ENCODE measurements at regions not wholly inside any gene's neighbourhood (a gene's known extent, or its start where the extent isn't known, plus 50 kb on each side); places are given as distances from the start of the nearest gene placed in this dataset.

DNA sequence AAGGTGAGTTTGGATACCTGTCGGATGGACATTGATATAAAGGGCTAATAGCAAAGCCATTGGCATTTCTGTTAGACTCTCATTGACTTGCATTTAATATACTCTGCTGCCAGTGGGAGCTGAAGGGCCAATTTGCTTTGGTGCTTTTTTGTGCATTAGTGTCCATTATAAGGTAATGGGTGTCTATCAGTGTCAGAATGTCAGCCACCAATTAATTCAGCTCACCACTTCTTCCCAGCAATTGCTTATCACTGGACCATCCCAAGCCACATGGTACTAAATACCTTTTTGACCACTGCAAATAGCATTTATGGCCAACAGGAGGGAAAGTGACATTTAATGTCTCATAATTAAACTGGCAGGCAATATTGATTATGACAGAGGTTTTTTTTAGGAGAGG, 317.8 kb downstream of the TEX29 start:
- no peak for TF ChIP-seq CTCF (IDR thresholded peaks at IDR 0.05)
- Histone ChIP-seq H3K4me3 (replicated peaks in 1 of 3; ENCODE audit: low read depth in 2 of 3, low read length in 3 of 3) (no peak overlapping the region), H3K9me3 (replicated peaks in 1 of 2; ENCODE audit: control insufficient read depth in 1 of 2, insufficient read depth in 1 of 2, low read length in 2 of 2) (no peaks in the 10 kb centered on the region), H3K27me3 (ENCODE audit: control insufficient read depth in 2 of 2, insufficient read depth in 2 of 2, low read length in 2 of 2) (no peaks in the 10 kb centered on the region), H2AFZ (ENCODE audit: insufficient read depth, low read depth, low read length, poor library complexity, severe bottlenecking) (no peak overlapping the region), H4K20me1 (ENCODE audit: insufficient read depth, low read length) (no peaks in the 10 kb centered on the region), H3K4me1 (ENCODE audit: control insufficient read depth in 1 of 2, insufficient read depth in 2 of 2, low read length in 2 of 2) (no peaks in the 10 kb centered on the region), H3K79me2 (ENCODE audit: insufficient read depth, low read length) (no peaks in the 10 kb centered on the region), H3K27ac (ENCODE audit: low read depth in 1 of 2, low read length in 2 of 2) (no peak overlapping the region), H3K36me3 (replicated peaks in 1 of 2; ENCODE audit: control insufficient read depth in 1 of 2, insufficient read depth in 2 of 2, low read length in 2 of 2) (no peaks in the 10 kb centered on the region), H3K4me2 (replicated peaks; ENCODE audit: extremely low read depth, low read length, poor library complexity, severe bottlenecking) (no peak overlapping the region), H3K9ac (ENCODE audit: insufficient read depth, low read length, poor library complexity, severe bottlenecking) (no peak overlapping the region)
- peaks cover 0 to 3% (median 0%) of the 10 kb centered on the region in 3 donors for H3K27me3 Mint-ChIP-seq (ENCODE audit: low read depth in 3 of 3)
- no peaks in the 10 kb centered on the region for H3K4me1 Mint-ChIP-seq
- intact Hi-C loops (cut with micrococcal nuclease) = no loop called here
- no peak overlapping the region for H3K27ac Mint-ChIP-seq
- no peak for DNase-seq
- H3K36me3 Mint-ChIP-seq = no peaks in the 10 kb centered on the region
- H3K4me3 Mint-ChIP-seq = no peak overlapping the region
- WGBS (ENCODE audit: insufficient coverage) = no CpG with 5 or more reads among the region's 1 CpG
- peaks cover 0 to 6% (median 0%) of the 10 kb centered on the region in 7 donors for H3K9me3 Mint-ChIP-seq

- H3K4me3 Mint-ChIP-seq = no peak overlapping the region
- no peaks in the 10 kb centered on the region for H3K9me3 ChIP-seq (replicated peaks in 1 of 2; ENCODE audit: control insufficient read depth in 1 of 2, insufficient read depth in 1 of 2, low read length in 2 of 2)
- no peak overlapping the region for H3K9ac ChIP-seq (ENCODE audit: insufficient read depth, low read length, poor library complexity, severe bottlenecking)
- H3K9me3 Mint-ChIP-seq = peaks cover 0 to 6% (median 0%) of the 10 kb centered on the region in 7 donors
- H3K36me3 Mint-ChIP-seq = no peaks in the 10 kb centered on the region
- 72% methylated on average over 4 of the region's 10 CpGs for whole genome bisulfite sequencing (ENCODE audit: insufficient coverage)
- H3K4me3 ChIP-seq (replicated peaks in 1 of 3; ENCODE audit: low read depth in 2 of 3, low read length in 3 of 3) = no peak overlapping the region
- H3K79me2 ChIP-seq (ENCODE audit: insufficient read depth, low read length) = no peaks in the 10 kb centered on the region
- no peak overlapping the region for H3K4me2 ChIP-seq (replicated peaks; ENCODE audit: extremely low read depth, low read length, poor library complexity, severe bottlenecking)
- H3K27ac Mint-ChIP-seq = no peak overlapping the region
- H3K36me3 ChIP-seq (replicated peaks in 1 of 2; ENCODE audit: control insufficient read depth in 1 of 2, insufficient read depth in 2 of 2, low read length in 2 of 2) = no peaks in the 10 kb centered on the region
- H4K20me1 ChIP-seq (ENCODE audit: insufficient read depth, low read length) = no peaks in the 10 kb centered on the region
- no peaks in the 10 kb centered on the region for H3K27me3 ChIP-seq (ENCODE audit: control insufficient read depth in 2 of 2, insufficient read depth in 2 of 2, low read length in 2 of 2)
- intact Hi-C loops (cut with micrococcal nuclease) = no loop called here
- DNase-seq = no peak
- H3K27ac ChIP-seq (ENCODE audit: low read depth in 1 of 2, low read length in 2 of 2) = no peak overlapping the region
- no peaks in the 10 kb centered on the region for H3K4me1 ChIP-seq (ENCODE audit: control insufficient read depth in 1 of 2, insufficient read depth in 2 of 2, low read length in 2 of 2)
- no peak for TF ChIP-seq CTCF (IDR thresholded peaks at IDR 0.05)
- H2AFZ ChIP-seq (ENCODE audit: insufficient read depth, low read depth, low read length, poor library complexity, severe bottlenecking) = no peak overlapping the region
- no peaks in the 10 kb centered on the region for H3K4me1 Mint-ChIP-seq
- H3K27me3 Mint-ChIP-seq (ENCODE audit: low read depth in 3 of 3) = peaks cover 0 to 3% (median 0%) of the 10 kb centered on the region in 3 donors
Observed at GRCh38 chr13:111639196-111639705, 318.8 kb downstream of the TEX29 start.

Data from CD14-positive monocyte (primary cell).